HG03064 (cell line): ENCODE measurements at regions not wholly inside any gene's neighbourhood (a gene's known extent, or its start where the extent isn't known, plus 50 kb on each side); places are given as distances from the start of the nearest gene placed in this dataset.
"Not testable (repeated sequence)": the region's sequence is repeated elsewhere in the genome, so short reads cannot be mapped to it uniquely, and the experiment has no call there.

Source experiments
- ATAC-seq: cut with Tn5 transposase; IDR thresholded peaks from one replicate; pipeline ENCODE4 v1.9.1; 2021; ENCODE audit warnings: low read depth; ENCODE audit not compliant: unreplicated experiment

- ATAC-seq = no peak
These were observed 184.3 kb upstream of the HMCN1 start for GRCh38 chr1:185549906-185550305.

- ATAC-seq = no peak
These were observed 188.2 kb upstream of the HMCN1 start for GRCh38 chr1:185546029-185546428.

GRCh38 chr1:185541871-185542301, 192.3 kb upstream of the HMCN1 start:
- no peak for ATAC-seq

- no peak for ATAC-seq
These were observed 193.9 kb upstream of the HMCN1 start for GRCh38 chr1:185540295-185540694.

GRCh38 chr1:185539277-185539943, 194.8 kb upstream of the HMCN1 start:
- ATAC-seq = no peak

GRCh38 chr1:185538309-185538898, 195.8 kb upstream of the HMCN1 start:
- not testable (repeated sequence) for ATAC-seq

GRCh38 chr1:185537596-185537995, 196.6 kb upstream of the HMCN1 start:
- no peak for ATAC-seq

GRCh38 chr1:185536165-185536920, 197.8 kb upstream of the HMCN1 start:
- ATAC-seq = no peak

- ATAC-seq = no peak
These were observed 198.6 kb upstream of the HMCN1 start for GRCh38 chr1:185535621-185536020.

- no peak for ATAC-seq
These were observed 199.4 kb upstream of the HMCN1 start for GRCh38 chr1:185534801-185535200.

GRCh38 chr1:185533596-185533995, 200.6 kb upstream of the HMCN1 start:
- no peak for ATAC-seq

GRCh38 chr1:185532856-185533255, 201.3 kb upstream of the HMCN1 start:
- no peak for ATAC-seq

- ATAC-seq = no peak
These were observed 202.4 kb upstream of the HMCN1 start for GRCh38 chr1:185531838-185532237.

GRCh38 chr1:185530215-185530614, 204.0 kb upstream of the HMCN1 start:
- ATAC-seq = no peak

GRCh38 chr1:185529673-185530072, 204.5 kb upstream of the HMCN1 start:
- no peak for ATAC-seq

- ATAC-seq = no peak
These were observed 206.0 kb upstream of the HMCN1 start for GRCh38 chr1:185528084-185528676.

GRCh38 chr1:185526344-185527307, 207.6 kb upstream of the HMCN1 start:
- ATAC-seq = peak; percentile 99

- ATAC-seq = peak; percentile 81
These were observed 203.3 kb upstream of the IVNS1ABP start for GRCh38 chr1:185520188-185520920.

GRCh38 chr1:185517808-185518419, 200.9 kb upstream of the IVNS1ABP start:
- no peak for ATAC-seq
